ENCODE measurements at regions not wholly inside any gene's neighbourhood (a gene's known extent, or its start where the extent isn't known, plus 50 kb on each side); places are given as distances from the start of the nearest gene placed in this dataset.

GRCh38 chr7:46756996-46757395, 824.9 kb downstream of the TNS3 start:
- no peak for DNase-seq
- Histone ChIP-seq H3K27ac (no peak overlapping the region), H3K4me3 (ENCODE audit: low read depth, low read length) (no peak overlapping the region), H3K36me3 (replicated peaks) (no peaks in the 10 kb centered on the region), H3K27me3 (replicated peaks) (no peaks in the 10 kb centered on the region)
- in situ Hi-C loops (cut with HindIII; ENCODE audit: low pct_ligation_motif_present, low sequenced_read_pairs) = no loop called here
- TF ChIP-seq CTCF (IDR thresholded peaks at IDR 0.05; ENCODE audit: low read depth, low read length, missing control alignments) = no peak

GRCh38 chr7:46756256-46756655, 825.7 kb downstream of the TNS3 start:
- H3K27me3 ChIP-seq (replicated peaks) = no peaks in the 10 kb centered on the region
- H3K36me3 ChIP-seq (replicated peaks) = no peaks in the 10 kb centered on the region
- no peak for DNase-seq
- H3K27ac ChIP-seq = no peak overlapping the region
- no peak for TF ChIP-seq CTCF (IDR thresholded peaks at IDR 0.05; ENCODE audit: low read depth, low read length, missing control alignments)
- H3K4me3 ChIP-seq (ENCODE audit: low read depth, low read length) = no peak overlapping the region
- in situ Hi-C loops (cut with HindIII; ENCODE audit: low pct_ligation_motif_present, low sequenced_read_pairs) = no loop called here

- Histone ChIP-seq H3K36me3 (replicated peaks) (no peaks in the 10 kb centered on the region), H3K27ac (peak overlapping the region; percentile 62), H3K27me3 (replicated peaks) (no peaks in the 10 kb centered on the region), H3K4me3 (ENCODE audit: low read depth, low read length) (no peak overlapping the region)
- in situ Hi-C loops (cut with HindIII; ENCODE audit: low pct_ligation_motif_present, low sequenced_read_pairs) = no loop called here
- TF ChIP-seq CTCF (IDR thresholded peaks at IDR 0.05; ENCODE audit: low read depth, low read length, missing control alignments) = no peak
- no peak for DNase-seq
Observed at GRCh38 chr7:46755120-46756034, 826.5 kb downstream of the TNS3 start.

GRCh38 chr7:46754140-46754720, 827.7 kb downstream of the TNS3 start:
- TF ChIP-seq CTCF (IDR thresholded peaks at IDR 0.05; ENCODE audit: low read depth, low read length, missing control alignments) = no peak
- Histone ChIP-seq H3K36me3 (replicated peaks) (no peaks in the 10 kb centered on the region), H3K27me3 (replicated peaks) (no peaks in the 10 kb centered on the region), H3K4me3 (ENCODE audit: low read depth, low read length) (no peak overlapping the region), H3K27ac (peak overlapping the region; percentile 62)
- in situ Hi-C loops (cut with HindIII; ENCODE audit: low pct_ligation_motif_present, low sequenced_read_pairs) = no loop called here
- peak; percentile 70 for DNase-seq

- peak; percentile 36 for DNase-seq
- H3K27me3 ChIP-seq (replicated peaks) = no peaks in the 10 kb centered on the region
- H3K4me3 ChIP-seq (ENCODE audit: low read depth, low read length) = no peak overlapping the region
- no peaks in the 10 kb centered on the region for H3K36me3 ChIP-seq (replicated peaks)
- H3K27ac ChIP-seq = peak overlapping the region; percentile 62
- in situ Hi-C loops (cut with HindIII; ENCODE audit: low pct_ligation_motif_present, low sequenced_read_pairs) = no loop called here
- TF ChIP-seq CTCF (IDR thresholded peaks at IDR 0.05; ENCODE audit: low read depth, low read length, missing control alignments) = no peak
Observed at GRCh38 chr7:46753662-46754061, 828.2 kb downstream of the TNS3 start.

Data from brain microvascular endothelial cell (primary cell).